ELR (cell line): ENCODE measurements at regions not wholly inside any gene's neighbourhood (a gene's known extent, or its start where the extent isn't known, plus 50 kb on each side); places are given as distances from the start of the nearest gene placed in this dataset.

Source experiments
- DNase-seq: peaks from one replicate; pipeline ENCODE4 v3.0.0-alpha.2; 2015; ENCODE audit warnings: low read depth

DNA sequence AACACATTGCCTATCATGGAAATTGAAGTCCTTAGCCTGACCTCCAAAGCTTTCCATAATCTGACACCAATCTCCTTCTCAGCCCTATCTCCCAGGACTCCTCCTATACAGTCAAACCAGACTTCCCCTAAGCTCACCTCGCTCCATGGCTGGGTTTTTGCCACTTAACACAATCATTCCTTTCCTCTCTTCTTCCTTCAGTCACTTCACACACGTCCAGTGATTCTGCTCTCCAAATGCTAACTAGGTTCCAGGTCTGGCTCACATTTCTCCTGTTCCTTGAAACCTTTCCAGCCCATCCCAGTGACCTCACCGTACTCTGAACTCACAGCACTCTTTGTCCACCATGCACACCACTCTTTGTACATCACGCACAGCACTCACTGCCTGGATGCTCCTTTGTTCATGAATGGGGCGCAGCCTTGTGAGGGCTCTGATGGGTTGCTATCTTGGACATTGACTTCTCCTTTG lies 98.4 kb downstream of the GLUL start:
- no peak for DNase-seq

DNA sequence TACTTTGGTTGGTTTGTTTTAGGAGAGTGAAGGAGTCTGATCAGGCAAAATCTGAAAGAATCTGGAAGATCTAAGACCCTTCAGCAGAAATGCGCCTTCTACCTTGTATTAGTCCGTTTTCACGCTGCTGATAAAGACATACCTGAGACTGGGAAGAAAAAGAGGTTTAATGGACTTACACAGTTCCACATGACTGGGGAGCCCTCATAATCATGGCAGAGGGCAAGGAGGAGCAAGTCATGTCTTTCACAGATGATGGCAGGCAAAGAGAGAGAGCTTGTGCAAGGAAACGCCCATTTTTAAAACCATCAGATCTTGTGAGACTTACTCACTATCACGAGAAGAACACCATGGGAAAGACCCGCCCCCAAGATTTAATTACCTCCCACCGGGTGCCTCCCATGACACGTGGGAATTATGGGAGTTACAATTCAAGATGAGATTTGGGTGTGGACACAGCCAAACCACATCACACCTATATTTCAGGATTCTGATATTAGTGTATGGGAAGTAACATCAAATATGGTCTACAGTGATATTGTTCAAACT lies 99.3 kb downstream of the GLUL start:
- no peak for DNase-seq

DNA sequence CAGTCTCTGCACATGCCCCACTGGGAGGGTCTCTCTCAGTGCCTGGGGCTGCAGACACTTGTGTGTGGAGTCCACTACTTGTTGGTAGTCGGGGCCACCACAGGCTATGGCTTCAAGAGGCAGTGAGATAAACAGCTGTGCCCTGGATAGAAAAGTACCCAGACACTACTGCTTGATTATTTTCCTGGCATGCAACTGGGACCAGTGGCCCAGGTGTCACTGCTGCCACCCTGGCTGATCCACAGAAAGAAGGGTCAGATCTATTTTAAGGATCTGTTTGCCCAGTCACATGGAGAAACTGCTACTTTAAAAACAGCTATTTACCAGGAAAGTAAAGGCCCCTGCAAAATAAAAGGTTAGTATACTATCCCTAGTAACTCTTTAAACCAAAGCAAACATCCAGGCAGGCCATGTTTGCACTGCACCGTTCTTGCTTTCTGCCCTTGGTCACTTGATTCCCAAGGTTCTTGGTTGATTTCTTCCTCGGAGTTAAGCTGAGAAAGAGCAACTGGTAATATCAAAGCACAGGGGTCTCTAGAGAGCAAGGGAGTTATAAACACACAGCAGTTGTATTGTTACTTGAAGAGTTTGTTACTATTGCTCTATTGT lies 99.9 kb downstream of the GLUL start:
- no peak for DNase-seq

DNA sequence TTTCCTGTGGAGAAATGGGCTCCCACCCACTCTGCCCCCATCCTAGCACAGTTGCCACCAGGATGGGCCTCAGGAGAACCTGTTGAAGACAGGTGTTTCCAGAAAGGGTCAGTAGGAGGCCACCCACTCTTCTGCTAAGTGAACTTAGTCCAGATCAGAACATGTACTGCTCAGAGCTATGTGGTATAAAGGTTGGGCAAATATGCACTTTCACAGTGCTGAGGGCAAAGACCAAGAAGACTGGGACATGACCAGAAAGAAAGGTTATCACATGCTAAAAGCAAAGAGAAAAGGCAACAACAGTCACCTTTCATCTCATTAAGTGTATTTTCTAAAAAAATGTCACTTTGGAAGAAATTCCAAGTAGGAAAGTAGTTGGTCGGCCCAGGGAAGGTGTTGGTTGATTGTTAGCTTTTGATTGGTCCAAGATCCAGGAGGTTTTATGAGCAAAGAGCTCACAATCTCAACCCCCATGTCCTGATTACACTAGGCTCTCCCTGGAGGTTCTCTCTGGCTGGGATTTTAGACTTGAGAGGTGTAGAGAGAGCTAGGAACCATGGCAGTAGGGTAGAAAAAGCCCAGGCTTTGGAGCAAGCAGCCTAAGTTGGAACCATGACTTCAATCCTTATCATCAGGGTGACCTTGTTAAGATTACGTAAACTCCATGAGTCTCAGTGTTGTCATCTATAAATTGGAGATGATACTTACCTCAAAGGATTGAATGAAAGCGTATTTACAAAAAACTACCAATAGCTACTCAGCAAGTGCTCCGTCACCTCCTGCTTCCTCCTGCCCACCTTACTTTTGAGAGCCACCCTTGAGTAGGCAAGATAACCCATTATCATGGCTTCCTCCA lies 102.6 kb downstream of the GLUL start:
- DNase-seq: no peak

DNA sequence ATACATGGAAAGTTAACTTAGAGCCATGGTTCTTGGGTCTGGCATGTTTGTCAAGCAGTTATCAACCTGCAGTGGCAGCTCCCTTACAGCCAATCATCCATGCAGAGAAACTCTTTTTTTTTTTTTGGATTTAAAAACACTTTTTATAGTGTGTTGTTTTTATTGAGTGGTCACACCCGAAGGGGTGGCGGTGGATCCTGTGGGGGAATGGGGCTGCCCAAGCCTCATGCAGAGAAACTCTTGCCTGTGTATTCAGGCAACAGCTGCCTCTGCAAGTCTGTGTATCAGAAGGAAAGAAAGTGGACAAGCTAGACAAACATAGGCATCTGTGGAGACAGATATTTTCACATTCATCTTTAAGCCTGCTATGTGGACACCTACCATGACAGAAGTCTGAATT lies 104.8 kb downstream of the GLUL start:
- DNase-seq: no peak

DNA sequence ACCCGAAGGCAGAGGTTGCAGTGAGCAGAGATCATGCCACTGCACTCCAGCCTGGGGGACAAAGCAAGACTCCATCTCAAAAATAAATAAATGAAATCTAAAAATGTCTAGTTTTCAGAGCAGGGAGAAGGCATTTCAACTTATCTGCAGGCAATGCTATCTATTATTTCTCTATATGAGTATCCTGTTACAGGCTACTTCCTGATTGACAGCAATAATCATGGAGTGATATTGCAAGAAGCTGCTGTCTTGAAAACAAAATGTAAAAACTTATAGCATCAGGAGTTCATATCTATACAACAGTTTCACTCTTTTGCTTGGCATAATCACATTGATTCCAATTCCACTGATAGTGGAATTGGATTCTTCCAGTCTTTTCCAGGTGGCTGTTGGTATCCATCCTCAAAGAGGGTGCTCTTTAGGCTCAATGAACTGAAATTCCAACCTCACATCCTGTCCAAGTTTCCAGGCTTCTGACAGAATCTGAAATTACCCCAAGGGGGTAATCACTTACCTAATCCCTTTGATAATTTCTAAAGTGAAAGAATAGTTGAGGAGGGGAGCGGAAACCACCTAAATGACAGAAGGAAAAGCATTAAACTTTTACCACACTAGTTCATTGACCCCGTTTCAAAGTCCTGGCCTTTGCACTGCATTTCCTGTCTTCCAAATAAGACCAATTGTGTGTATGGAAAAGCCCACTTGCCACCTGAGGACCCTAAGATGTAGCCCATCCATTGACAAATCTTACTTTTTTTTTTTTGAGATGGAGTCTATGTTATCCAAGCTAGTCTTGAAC lies 107.6 kb downstream of the GLUL start:
- DNase-seq: no peak

DNA sequence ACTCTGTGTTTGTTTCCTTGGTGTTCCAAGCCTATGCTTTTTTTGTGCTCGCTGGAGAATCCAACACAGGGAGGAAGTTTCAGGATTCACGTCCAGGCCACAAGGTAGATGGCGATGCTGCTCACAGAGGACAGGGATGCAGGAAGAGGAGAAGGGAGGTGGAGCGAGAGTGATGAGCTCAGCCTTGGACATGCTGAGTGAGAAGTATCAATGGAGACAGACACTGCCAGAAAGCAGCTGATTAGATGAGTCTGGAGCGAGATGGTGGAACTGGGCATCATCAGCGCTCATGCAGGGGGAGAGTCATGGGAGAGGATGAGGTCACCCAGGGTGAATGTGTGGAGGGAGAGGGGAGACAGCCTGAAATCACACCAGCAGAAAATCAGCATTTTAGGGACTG lies 110.0 kb downstream of the GLUL start:
- DNase-seq: no peak

- DNase-seq: no peak
These were observed 111.1 kb downstream of the GLUL start for GRCh38 chr1:182280504-182280900.

DNA sequence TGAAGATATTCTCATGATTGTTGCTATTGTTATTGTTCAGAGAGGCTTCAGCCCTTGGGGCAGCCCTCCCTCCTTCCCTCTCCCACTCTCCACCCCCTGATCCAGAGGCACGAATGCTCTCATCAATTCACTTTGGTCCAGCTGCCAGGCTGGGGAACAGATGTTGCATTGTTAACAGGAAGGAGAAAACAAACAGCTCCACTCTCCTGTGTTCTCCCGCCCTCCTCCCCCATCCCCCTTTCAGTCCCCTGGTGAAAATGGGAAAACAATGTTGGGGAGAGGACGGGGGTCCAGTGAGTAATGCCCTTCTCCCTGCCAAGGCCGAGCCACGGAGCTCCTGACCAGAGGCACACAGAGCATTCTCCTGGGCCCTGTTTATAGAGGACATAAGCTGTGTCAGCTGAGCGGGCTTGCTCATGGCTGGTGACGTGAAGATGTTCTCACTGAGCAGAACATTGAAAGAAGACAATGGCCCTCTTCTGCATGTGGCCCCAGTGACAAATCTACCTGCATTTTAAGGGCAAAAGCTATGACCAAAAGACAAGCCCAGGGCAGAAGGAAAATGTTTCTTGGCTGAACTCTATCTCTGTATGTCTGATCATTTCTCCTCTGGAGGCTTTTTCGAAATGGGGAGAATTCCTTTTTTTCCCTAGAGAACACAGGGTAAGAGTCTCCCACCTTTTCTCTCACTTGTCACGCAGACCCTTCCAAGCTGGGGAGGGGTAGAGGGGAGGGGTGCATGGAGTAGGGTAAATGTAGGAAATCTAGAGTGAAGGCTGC lies 111.7 kb downstream of the GLUL start:
- no peak for DNase-seq

DNA sequence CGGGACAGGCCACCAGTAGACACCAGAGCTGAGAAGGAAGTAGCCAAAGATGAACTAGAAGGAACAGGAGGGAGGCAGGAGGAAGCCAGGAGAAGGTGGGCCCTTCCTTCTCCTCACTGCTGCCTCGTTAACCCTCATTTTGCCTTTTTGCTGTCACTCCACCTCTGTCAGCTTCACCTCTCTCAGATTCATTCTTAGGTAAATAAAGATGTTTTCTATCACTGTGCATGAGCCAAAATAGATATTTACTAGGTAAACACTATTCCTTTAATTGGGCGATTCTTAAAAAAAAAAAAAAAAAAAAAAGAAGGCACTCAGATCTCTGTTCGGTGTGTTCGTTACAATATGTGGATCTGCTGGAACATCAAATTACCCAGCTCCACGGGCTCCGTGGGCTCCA lies 112.3 kb downstream of the GLUL start:
- no peak for DNase-seq

- no peak for DNase-seq
These were observed 113.2 kb downstream of the GLUL start for GRCh38 chr1:182278144-182279054.

DNA sequence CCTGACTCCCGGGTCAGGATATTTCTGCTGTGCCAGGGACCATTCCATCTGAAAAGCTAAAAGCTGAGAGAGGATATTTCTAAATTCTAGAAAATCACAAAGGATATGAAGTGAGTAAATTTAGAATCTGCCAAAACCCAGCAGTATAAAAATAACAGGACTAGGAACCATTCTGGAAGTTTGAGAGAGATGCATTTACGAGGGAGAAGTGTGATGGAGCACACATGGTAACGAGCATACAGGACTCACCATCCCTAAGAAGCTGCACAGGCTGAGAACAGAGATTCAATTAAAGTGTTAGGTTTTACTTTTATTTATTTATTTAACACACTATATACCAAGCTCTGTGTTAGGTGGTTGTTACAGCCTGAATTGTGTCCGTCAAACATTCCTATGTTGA lies 116.3 kb downstream of the GLUL start:
- DNase-seq: no peak

DNA sequence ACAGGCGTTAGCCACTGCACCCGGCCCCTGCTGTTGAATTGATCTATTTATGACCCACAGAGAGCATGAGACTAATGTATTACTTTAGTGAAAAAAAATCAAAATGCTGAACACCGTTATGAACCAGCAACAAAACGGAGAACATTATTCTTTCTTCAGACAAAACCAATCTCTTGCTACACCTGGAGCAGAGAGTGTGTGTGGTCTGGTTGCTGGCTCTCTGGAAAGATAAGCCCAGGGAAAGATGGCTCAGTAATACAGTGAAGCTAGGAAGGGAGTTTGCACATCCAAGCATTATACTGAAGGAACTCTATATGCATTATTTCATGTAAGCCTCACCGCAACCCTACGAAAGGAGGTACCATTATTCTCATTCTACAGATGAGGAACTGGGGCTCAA lies 117.0 kb downstream of the GLUL start:
- DNase-seq: no peak

- no peak for DNase-seq
These were observed 120.9 kb downstream of the GLUL start for GRCh38 chr1:182270731-182271130.

DNA sequence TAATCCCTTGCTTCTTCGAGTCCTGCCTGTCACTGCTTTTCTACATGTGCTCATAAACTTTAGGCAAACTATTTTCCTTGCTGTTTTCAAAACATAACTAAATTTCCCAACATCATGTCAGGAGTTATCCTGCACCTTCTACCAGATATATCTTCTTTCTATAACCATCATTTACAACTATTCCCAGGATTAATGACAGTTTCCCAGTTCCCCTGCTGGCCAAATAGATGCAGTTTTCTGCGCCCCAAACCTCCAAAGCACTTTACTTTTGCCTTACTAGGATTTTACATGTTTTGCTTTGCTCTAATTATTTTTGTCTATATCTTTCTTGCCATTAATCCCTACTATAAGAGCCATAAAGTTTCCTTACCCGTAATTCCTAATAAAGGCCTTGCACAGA lies 122.5 kb downstream of the GLUL start:
- no peak for DNase-seq

GRCh38 chr1:182268669-182269068 lies 122.9 kb downstream of the GLUL start:
- DNase-seq: no peak

DNA sequence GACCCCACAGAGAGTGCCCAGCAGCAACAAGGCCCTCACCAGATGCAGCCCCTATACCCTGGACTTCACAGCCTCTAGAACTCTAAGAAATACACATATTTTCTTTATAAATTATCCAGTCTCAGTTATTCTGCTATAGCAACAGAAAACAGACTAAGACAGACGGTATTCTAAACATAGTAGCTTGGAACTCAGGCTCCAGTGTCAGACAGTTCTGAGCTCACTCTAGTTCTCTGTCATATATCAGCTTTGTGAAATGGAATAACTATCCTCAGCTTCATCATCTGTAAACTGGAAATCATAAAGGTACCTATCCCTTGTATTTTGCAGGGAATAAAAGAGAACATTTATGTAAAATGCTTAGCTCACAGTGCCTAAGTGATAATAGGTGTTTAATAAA lies 127.4 kb downstream of the GLUL start:
- no peak for DNase-seq

DNA sequence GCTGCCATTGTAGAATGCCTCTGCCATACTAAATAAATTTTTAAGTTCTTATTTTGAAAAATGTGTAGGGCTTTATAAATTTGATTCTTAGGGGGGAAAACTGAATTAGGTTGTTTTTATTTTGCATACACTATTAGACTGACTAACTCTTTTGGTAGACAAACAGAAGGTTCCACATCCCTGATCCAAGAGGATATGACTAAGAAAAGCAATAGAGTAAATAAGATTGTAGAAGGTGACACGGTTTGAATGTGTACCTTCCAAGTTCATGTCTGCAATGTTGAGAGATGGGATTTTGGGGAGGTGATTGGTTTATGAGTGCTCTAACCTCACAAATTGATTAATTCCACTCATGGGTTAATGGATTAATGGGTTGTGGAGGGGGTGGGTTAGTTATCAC lies 127.9 kb downstream of the GLUL start:
- no peak for DNase-seq

DNA sequence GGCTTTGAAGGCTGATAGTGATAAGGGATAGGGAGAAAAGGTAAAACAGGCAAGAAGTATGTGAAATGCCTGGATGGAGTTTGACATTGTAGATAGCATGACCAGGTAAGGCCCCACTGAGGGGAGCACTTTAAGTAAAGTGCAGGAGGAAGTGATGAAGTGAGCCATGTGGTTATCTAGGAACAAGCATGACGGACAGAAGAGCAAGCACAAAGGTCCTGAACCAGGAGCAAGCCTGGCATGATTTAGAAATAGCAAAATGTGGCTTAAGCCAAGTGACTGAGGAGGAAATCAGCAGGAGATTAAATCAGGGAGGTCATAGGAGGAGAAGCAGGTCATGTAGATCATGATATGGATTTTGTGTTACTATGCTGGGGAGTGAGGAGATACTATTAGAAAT lies 129.2 kb downstream of the GLUL start:
- DNase-seq: no peak

DNA sequence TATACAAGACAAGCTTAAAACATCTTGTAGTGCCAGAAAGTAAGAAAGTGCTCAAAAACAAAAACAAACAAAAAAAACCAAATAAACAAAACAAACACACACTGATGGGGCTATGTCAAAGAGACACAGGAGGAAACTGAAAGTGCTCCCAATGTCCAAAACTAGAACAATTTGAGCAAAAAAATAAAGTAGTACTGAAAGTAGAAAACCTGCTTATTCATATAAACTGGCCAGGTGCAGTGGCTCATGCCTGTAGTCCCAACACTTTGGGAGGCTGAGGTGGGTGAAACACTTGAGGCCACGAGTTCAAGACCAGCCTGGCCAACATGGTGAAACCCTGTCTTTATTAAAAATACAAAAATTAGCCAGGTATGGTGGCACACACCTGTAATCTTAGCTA lies 129.9 kb downstream of the GLUL start:
- no peak for DNase-seq

- DNase-seq: no peak
These were observed 131.1 kb downstream of the GLUL start for GRCh38 chr1:182260516-182260915.
